ENCODE measurements at regions not wholly inside any gene's neighbourhood (a gene's known extent, or its start where the extent isn't known, plus 50 kb on each side); places are given as distances from the start of the nearest gene placed in this dataset.

DNA sequence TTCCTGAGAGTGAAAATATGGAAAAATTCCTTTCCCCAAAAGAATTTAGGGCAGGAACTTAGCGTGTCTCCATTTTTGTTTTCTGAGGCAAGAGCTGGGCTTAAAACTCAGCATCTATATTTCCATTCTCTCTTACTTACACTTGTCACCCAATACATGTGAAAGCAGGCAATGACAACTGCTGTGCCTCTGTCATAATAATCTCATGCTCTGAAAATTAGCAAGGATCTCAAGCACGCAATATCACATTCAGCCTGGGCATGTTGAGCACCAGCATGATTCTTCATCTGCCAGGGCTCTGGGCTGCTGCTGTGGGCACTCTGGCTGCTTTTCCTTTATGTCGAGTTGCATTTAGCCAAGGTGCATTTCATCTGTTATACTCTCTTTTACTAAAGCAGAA lies 255.5 kb downstream of the SNX10 start:
- no peaks in the 10 kb centered on the region for H3K4me1 ChIP-seq (replicated peaks in 1 of 2; ENCODE audit: control insufficient read depth in 2 of 2, insufficient read depth in 2 of 2, low read length in 2 of 2)
- no peak overlapping the region for H3K4me2 ChIP-seq (ENCODE audit: insufficient read depth, low read length)
- ChIA-PET CTCF (ENCODE audit: low intra/inter-chr PET ratio) (no interaction called here), POLR2A (interaction anchor here (1.2 to 1.6 kb wide), 3 partner anchors 10 to 53 kb away, joined by 3 read pairs; no protein-coding TSS in a partner anchor)
- H3K27ac ChIP-seq (ENCODE audit: extremely low read depth, low read depth, low read length), result no peak overlapping the region
- ATAC-seq (no peak), FAIRE-seq (no peak), DNase-seq (ENCODE audit: extremely low read depth in 1 of 4, low spot score in 3 of 4) (no peak)
- H3K36me3 ChIP-seq (ENCODE audit: control insufficient read depth, insufficient read depth, low read length), result no peaks in the 10 kb centered on the region
- no peak overlapping the region for H2AFZ ChIP-seq (ENCODE audit: low read depth, low read length)
- 2% methylated on average over 3 of the region's 3 CpGs for WGBS (ENCODE audit: insufficient coverage, low coverage, missing lambda C conversion rate)
- H3K9me3 ChIP-seq (replicated peaks; ENCODE audit: control insufficient read depth, insufficient read depth, low read depth, low read length), result no peaks in the 10 kb centered on the region
- no peak overlapping the region for H3K9ac ChIP-seq (ENCODE audit: insufficient read depth in 1 of 2, low read depth in 2 of 2, low read length in 2 of 2)
- in situ Hi-C loops (cut with MboI) (no loop called here), intact Hi-C loops (cut with micrococcal nuclease) (no loop called here)
- H3K27me3 ChIP-seq (ENCODE audit: control insufficient read depth in 2 of 2, insufficient read depth in 2 of 2, low read length in 2 of 2), result peaks cover 49 to 77% of the 10 kb centered on the region in 2 experiments
- no peaks in the 10 kb centered on the region for H3K9me1 ChIP-seq (ENCODE audit: control insufficient read depth, insufficient read depth, low read length)
- BruUV-seq (replicated peaks), result no TSS peak
- no peaks in the 10 kb centered on the region for H3K79me2 ChIP-seq (ENCODE audit: control insufficient read depth, insufficient read depth, low read length)
- TF ChIP-seq RFX5 (IDR thresholded peaks at IDR 0.05; ENCODE audit: low read depth, low read length) (no peak), TBL1XR1 (IDR thresholded peaks at IDR 0.05; ENCODE audit: low read length in 2 of 2) (no peak), ZNF384 (IDR thresholded peaks at IDR 0.05; ENCODE audit: low read depth, low read length) (no peak), SUPT5H (IDR thresholded peaks at IDR 0.05) (no peak), POLR2A (conservative IDR thresholded peaks at IDR 0.05) (no peak), CEBPB (tag; IDR thresholded peaks at IDR 0.05) (no peak), ZNF41 (CRISPR knock-in tag; conservative IDR thresholded peaks at IDR 0.05) (no peak)
- TF ChIP-seq, protein P1, sequence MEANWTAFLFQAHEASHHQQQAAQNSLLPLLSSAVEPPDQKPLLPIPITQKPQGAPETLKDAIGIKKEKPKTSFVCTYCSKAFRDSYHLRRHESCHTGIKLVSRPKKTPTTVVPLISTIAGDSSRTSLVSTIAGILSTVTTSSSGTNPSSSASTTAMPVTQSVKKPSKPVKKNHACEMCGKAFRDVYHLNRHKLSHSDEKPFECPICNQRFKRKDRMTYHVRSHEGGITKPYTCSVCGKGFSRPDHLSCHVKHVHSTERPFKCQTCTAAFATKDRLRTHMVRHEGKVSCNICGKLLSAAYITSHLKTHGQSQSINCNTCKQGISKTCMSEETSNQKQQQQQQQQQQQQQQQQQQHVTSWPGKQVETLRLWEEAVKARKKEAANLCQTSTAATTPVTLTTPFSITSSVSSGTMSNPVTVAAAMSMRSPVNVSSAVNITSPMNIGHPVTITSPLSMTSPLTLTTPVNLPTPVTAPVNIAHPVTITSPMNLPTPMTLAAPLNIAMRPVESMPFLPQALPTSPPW (CRISPR knock-in tag; IDR thresholded peaks at IDR 0.05), result no peak
- H4K20me1 ChIP-seq (replicated peaks; ENCODE audit: control insufficient read depth, insufficient read depth, low read length), result peaks cover 2% of the 10 kb centered on the region; the same call in 1 of the 2 replicates
- H3K4me3 ChIP-seq, result no peak overlapping the region

Data from K562 (cell line).